CD8-positive, alpha-beta memory T cell (primary cell): ENCODE measurements at regions not wholly inside any gene's neighbourhood (a gene's known extent, or its start where the extent isn't known, plus 50 kb on each side); places are given as distances from the start of the nearest gene placed in this dataset.

ENCODE experiments used
- CTCF ChIA-PET: fragments of 350-600 bp; sonication (Branson Sonifier 250); formaldehyde crosslinking; loops from one replicate; lab custom pipeline; 2021; ENCODE audit warnings: antibody characterized with exemption; lab: Charles Lee
- POLR2A ChIA-PET: fragments of 350-600 bp; sonication (Branson Sonifier 250); formaldehyde crosslinking; loops from one replicate; lab custom pipeline; 2021; ENCODE audit warnings: antibody characterized with exemption; lab: Charles Lee
- DNase-seq, 5 donors: peaks; one replicate each; pipeline versions ENCODE4 v3.0.0 to v3.0.0-alpha.2; 2020 to 2022; ENCODE audit warnings: mixed read lengths in 1 of 5
- H3K27ac ChIP-seq: one replicate; pipeline ENCODE4 v1.7.0; 2013; ENCODE audit warnings: low read depth, mild to moderate bottlenecking, low read length, moderate library complexity
- H3K27me3 ChIP-seq: 2 replicates; pipeline ENCODE4 v1.7.0; 2013; ENCODE audit warnings: low read length, mild to moderate bottlenecking; ENCODE audit not compliant: insufficient read depth, poor library complexity, severe bottlenecking
- H3K36me3 ChIP-seq: 2 replicates; pipeline ENCODE4 v1.7.0; 2013; ENCODE audit warnings: mild to moderate bottlenecking, low read length, moderate library complexity; ENCODE audit not compliant: insufficient read depth
- H3K4me1 ChIP-seq: 2 replicates; pipeline ENCODE4 v1.7.0; 2013; ENCODE audit warnings: mild to moderate bottlenecking, low read length, moderate library complexity; ENCODE audit not compliant: insufficient read depth
- H3K4me3 ChIP-seq: 2 replicates; pipeline ENCODE4 v1.7.0; 2013; ENCODE audit warnings: mild to moderate bottlenecking, low read length
- H3K9me3 ChIP-seq: 2 replicates; pipeline ENCODE4 v1.7.0; 2013; ENCODE audit warnings: mild to moderate bottlenecking, low read length
- H3K27ac Mint-ChIP-seq, 8 donors: one replicate each; pipeline ENCODE4 v1.8.0; 2020 to 2021; ENCODE audit warnings: mixed read lengths in 8 of 8, mild to moderate bottlenecking in 6 of 8, inconsistent platforms in 3 of 8, moderate library complexity in 3 of 8
- H3K27me3 Mint-ChIP-seq, 2 donors: one replicate each; pipeline ENCODE4 v1.8.0; 2020 to 2021; ENCODE audit warnings: mixed read lengths in 2 of 2, mild to moderate bottlenecking in 1 of 2, moderate library complexity in 1 of 2
- H3K36me3 Mint-ChIP-seq, 3 donors: one replicate each; pipeline ENCODE4 v1.8.0; 2020 to 2021; ENCODE audit warnings: mixed read lengths in 3 of 3, inconsistent platforms in 1 of 3, mild to moderate bottlenecking in 1 of 3
- H3K4me1 Mint-ChIP-seq, 3 donors: one replicate each; pipeline ENCODE4 v1.8.0; 2020 to 2021; ENCODE audit warnings: mixed read lengths in 3 of 3, inconsistent platforms in 1 of 3, mild to moderate bottlenecking in 1 of 3
- H3K4me3 Mint-ChIP-seq, 7 donors: one replicate each; pipeline ENCODE4 v1.8.0; 2020 to 2021; ENCODE audit warnings: mixed read lengths in 7 of 7, mild to moderate bottlenecking in 6 of 7, moderate library complexity in 4 of 7, inconsistent platforms in 2 of 7
- H3K9me3 Mint-ChIP-seq, 5 donors: one replicate each; pipeline ENCODE4 v1.8.0; 2020 to 2022; ENCODE audit warnings: mixed read lengths in 5 of 5, mild to moderate bottlenecking in 3 of 5, moderate library complexity in 2 of 5, inconsistent platforms in 1 of 5

- CTCF ChIA-PET, result no interaction called here
- POLR2A ChIA-PET, result no interaction called here
- no peaks in the 10 kb centered on the region for H3K27me3 ChIP-seq
Measured at GRCh38 chr5:164561933-164562872, 1056.8 kb downstream of the MAT2B start.

DNA sequence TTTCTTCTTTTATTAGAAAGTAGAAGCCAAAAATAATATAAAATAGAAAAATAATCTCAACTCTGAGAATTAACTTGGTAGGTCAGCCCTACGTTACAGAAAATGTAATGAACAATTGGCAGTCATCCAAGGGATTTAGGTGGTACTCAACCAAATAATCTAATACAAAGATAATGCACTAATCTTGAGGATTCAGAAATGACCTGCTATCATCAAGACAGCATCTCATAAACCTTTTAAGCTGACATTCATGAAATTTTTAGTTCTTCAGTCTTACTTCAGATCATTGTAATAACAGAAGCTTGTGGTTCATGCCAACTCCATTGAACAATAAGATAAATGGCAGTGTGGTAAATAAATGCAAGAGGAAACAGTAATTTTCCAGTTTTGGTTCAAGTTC lies 1058.0 kb downstream of the MAT2B start:
- no peaks in the 10 kb centered on the region for H3K36me3 Mint-ChIP-seq
- POLR2A ChIA-PET, result no interaction called here
- H3K4me1 ChIP-seq, result no peaks in the 10 kb centered on the region

More at GRCh38 chr5:164561933-164562872, 1056.8 kb downstream of the MAT2B start:
- no peak overlapping the region for H3K4me3 ChIP-seq
- H3K27ac ChIP-seq, result no peak overlapping the region
- no peaks in the 10 kb centered on the region for H3K4me1 ChIP-seq
- Mint-ChIP-seq H3K4me3 (no peak overlapping the region), H3K27me3 (no peaks in the 10 kb centered on the region), H3K36me3 (no peaks in the 10 kb centered on the region), H3K4me1 (no peaks in the 10 kb centered on the region), H3K27ac (no peak overlapping the region), H3K9me3 (peaks cover 0 to 18% (median 3%) of the 10 kb centered on the region in 5 donors)
- H3K9me3 ChIP-seq, result no peaks in the 10 kb centered on the region
- no peaks in the 10 kb centered on the region for H3K36me3 ChIP-seq
- no peak for DNase-seq

DNA sequence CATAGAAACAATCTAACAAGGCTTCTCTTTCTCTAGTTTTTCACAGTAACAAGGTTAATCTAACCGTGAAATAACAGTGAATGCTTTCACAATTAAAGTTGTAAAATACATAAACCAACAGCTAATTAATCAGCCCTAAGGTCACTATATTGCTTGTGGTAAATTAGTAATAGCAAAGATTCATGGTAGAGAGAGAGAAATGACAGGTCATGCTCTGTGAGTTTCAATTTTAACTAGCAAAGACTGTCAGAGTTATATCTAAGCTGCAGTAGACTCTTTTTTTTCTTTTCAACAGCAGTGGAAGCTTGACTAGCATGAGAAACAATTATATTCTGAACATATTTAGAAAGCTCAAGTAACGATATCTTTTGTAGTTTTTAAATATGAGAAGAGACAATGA lies 1068.0 kb downstream of the MAT2B start:
- Mint-ChIP-seq H3K27me3 (no peaks in the 10 kb centered on the region), H3K4me3 (no peak overlapping the region), H3K4me1 (no peaks in the 10 kb centered on the region), H3K27ac (no peak overlapping the region), H3K36me3 (no peaks in the 10 kb centered on the region), H3K9me3 (peaks cover 0 to 23% (median 3%) of the 10 kb centered on the region in 5 donors)
- DNase-seq, result no peak
- Histone ChIP-seq H3K4me3 (no peak overlapping the region), H3K27me3 (no peaks in the 10 kb centered on the region), H3K27ac (no peak overlapping the region), H3K9me3 (no peaks in the 10 kb centered on the region), H3K4me1 (no peaks in the 10 kb centered on the region), H3K36me3 (no peaks in the 10 kb centered on the region)
- ChIA-PET POLR2A (no interaction called here), CTCF (no interaction called here)

More for the DNA sequence above, 1058.0 kb downstream of the MAT2B start:
- no peaks in the 10 kb centered on the region for H3K36me3 ChIP-seq
- Mint-ChIP-seq H3K27ac (no peak overlapping the region), H3K27me3 (no peaks in the 10 kb centered on the region), H3K9me3 (peaks cover 0 to 18% (median 3%) of the 10 kb centered on the region in 5 donors), H3K4me3 (no peak overlapping the region), H3K4me1 (no peaks in the 10 kb centered on the region)
- no peak overlapping the region for H3K4me3 ChIP-seq
- DNase-seq, result no peak
- no peaks in the 10 kb centered on the region for H3K27me3 ChIP-seq
- CTCF ChIA-PET, result no interaction called here
- no peaks in the 10 kb centered on the region for H3K9me3 ChIP-seq
- H3K27ac ChIP-seq, result no peak overlapping the region

GRCh38 chr5:164577201-164577600 lies 1071.8 kb downstream of the MAT2B start:
- Histone ChIP-seq H3K36me3 (no peaks in the 10 kb centered on the region), H3K4me3 (no peak overlapping the region), H3K27me3 (no peaks in the 10 kb centered on the region), H3K27ac (no peak overlapping the region), H3K9me3 (no peaks in the 10 kb centered on the region), H3K4me1 (no peaks in the 10 kb centered on the region)
- DNase-seq, result no peak
- ChIA-PET CTCF (no interaction called here), POLR2A (no interaction called here)
- Mint-ChIP-seq H3K36me3 (no peaks in the 10 kb centered on the region), H3K4me3 (no peak overlapping the region), H3K9me3 (peaks cover 0 to 8% (median 2%) of the 10 kb centered on the region in 5 donors), H3K4me1 (no peaks in the 10 kb centered on the region), H3K27ac (no peak overlapping the region), H3K27me3 (no peaks in the 10 kb centered on the region)

DNA sequence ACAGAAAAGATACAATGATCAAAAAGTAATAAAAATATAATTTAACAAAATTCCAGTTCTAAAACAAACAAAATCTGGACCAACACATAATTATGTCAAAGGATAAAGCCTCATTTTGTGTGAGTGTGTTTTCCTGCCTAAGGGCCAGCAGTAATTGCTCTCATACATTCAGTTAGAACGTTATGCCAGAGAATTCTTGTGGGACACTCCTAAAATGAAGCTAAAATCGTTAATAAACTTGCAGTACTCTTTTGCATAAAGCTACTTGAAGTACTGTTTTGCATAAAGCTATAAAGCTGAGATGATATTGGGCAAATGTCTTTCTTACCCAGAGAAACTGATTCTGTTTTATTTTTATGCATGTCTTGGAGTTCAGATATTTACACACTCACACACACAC lies 1072.3 kb downstream of the MAT2B start:
- ChIA-PET POLR2A (no interaction called here), CTCF (no interaction called here)
- H3K27ac ChIP-seq, result no peak overlapping the region
- Mint-ChIP-seq H3K36me3 (no peaks in the 10 kb centered on the region), H3K27me3 (no peaks in the 10 kb centered on the region), H3K27ac (no peak overlapping the region), H3K4me3 (no peak overlapping the region), H3K4me1 (no peaks in the 10 kb centered on the region), H3K9me3 (peaks cover 0 to 12% (median 2%) of the 10 kb centered on the region in 5 donors)
- no peak overlapping the region for H3K4me3 ChIP-seq
- no peak for DNase-seq
- H3K27me3 ChIP-seq, result no peaks in the 10 kb centered on the region
- no peaks in the 10 kb centered on the region for H3K36me3 ChIP-seq
- no peaks in the 10 kb centered on the region for H3K4me1 ChIP-seq
- no peaks in the 10 kb centered on the region for H3K9me3 ChIP-seq

DNA sequence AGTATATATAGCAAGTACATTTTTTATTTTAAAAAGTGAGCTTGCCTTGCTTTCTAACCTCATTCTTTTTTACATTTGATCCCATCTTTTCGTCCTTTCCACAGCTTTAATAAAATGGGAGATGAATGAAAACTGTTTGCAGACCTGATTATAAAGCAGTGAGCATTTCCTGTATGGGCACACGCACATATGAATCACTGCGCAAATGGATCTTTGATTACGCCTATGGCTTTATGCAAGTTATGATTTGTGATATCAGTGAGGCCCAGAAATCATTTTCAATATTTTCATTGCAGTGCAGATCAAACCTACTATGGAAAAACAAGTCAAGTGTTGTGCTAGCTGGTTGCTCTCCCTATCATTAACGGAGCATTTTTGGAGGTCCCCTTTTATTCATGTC lies 1073.0 kb downstream of the MAT2B start:
- Histone ChIP-seq H3K27ac (no peak overlapping the region), H3K27me3 (no peaks in the 10 kb centered on the region), H3K36me3 (no peaks in the 10 kb centered on the region), H3K9me3 (no peaks in the 10 kb centered on the region), H3K4me3 (no peak overlapping the region), H3K4me1 (no peaks in the 10 kb centered on the region)
- no peak overlapping the region for H3K27ac Mint-ChIP-seq
- no peaks in the 10 kb centered on the region for H3K27me3 Mint-ChIP-seq
- no peak for DNase-seq
- POLR2A ChIA-PET, result no interaction called here
- peaks cover 0 to 10% (median 2%) of the 10 kb centered on the region in 5 donors for H3K9me3 Mint-ChIP-seq
- no peaks in the 10 kb centered on the region for H3K4me1 Mint-ChIP-seq
- no peak overlapping the region for H3K4me3 Mint-ChIP-seq
- H3K36me3 Mint-ChIP-seq, result no peaks in the 10 kb centered on the region
- CTCF ChIA-PET, result no interaction called here

- no peak overlapping the region for H3K4me3 ChIP-seq
- no peaks in the 10 kb centered on the region for H3K27me3 ChIP-seq
- Mint-ChIP-seq H3K27me3 (no peaks in the 10 kb centered on the region), H3K36me3 (no peaks in the 10 kb centered on the region), H3K4me3 (no peak overlapping the region), H3K4me1 (no peaks in the 10 kb centered on the region), H3K9me3 (peaks cover 0 to 12% (median 2%) of the 10 kb centered on the region in 5 donors), H3K27ac (no peak overlapping the region)
- DNase-seq, result no peak
- no peaks in the 10 kb centered on the region for H3K4me1 ChIP-seq
- no peaks in the 10 kb centered on the region for H3K9me3 ChIP-seq
- POLR2A ChIA-PET, result no interaction called here
- H3K27ac ChIP-seq, result no peak overlapping the region
- H3K36me3 ChIP-seq, result no peaks in the 10 kb centered on the region
- CTCF ChIA-PET, result no interaction called here
Measured at GRCh38 chr5:164578911-164579310, 1073.5 kb downstream of the MAT2B start.

- CTCF ChIA-PET, result no interaction called here
- POLR2A ChIA-PET, result no interaction called here
- H3K27me3 Mint-ChIP-seq, result no peaks in the 10 kb centered on the region
Measured at GRCh38 chr5:164580155-164580554, 1074.7 kb downstream of the MAT2B start.

More at GRCh38 chr5:164580155-164580554, 1074.7 kb downstream of the MAT2B start:
- no peak overlapping the region for H3K27ac Mint-ChIP-seq
- H3K4me1 Mint-ChIP-seq, result no peaks in the 10 kb centered on the region
- H3K27ac ChIP-seq, result no peak overlapping the region
- H3K4me1 ChIP-seq, result no peaks in the 10 kb centered on the region
- no peak overlapping the region for H3K4me3 ChIP-seq
- H3K36me3 ChIP-seq, result no peaks in the 10 kb centered on the region
- no peaks in the 10 kb centered on the region for H3K27me3 ChIP-seq
- no peaks in the 10 kb centered on the region for H3K36me3 Mint-ChIP-seq
- H3K9me3 Mint-ChIP-seq, result peaks cover 0 to 15% (median 2%) of the 10 kb centered on the region in 5 donors
- H3K4me3 Mint-ChIP-seq, result no peak overlapping the region
- no peak for DNase-seq
- H3K9me3 ChIP-seq, result no peaks in the 10 kb centered on the region
